ENCODE measurements at regions not wholly inside any gene's neighbourhood (a gene's known extent, or its start where the extent isn't known, plus 50 kb on each side); places are given as distances from the start of the nearest gene placed in this dataset.

DNA sequence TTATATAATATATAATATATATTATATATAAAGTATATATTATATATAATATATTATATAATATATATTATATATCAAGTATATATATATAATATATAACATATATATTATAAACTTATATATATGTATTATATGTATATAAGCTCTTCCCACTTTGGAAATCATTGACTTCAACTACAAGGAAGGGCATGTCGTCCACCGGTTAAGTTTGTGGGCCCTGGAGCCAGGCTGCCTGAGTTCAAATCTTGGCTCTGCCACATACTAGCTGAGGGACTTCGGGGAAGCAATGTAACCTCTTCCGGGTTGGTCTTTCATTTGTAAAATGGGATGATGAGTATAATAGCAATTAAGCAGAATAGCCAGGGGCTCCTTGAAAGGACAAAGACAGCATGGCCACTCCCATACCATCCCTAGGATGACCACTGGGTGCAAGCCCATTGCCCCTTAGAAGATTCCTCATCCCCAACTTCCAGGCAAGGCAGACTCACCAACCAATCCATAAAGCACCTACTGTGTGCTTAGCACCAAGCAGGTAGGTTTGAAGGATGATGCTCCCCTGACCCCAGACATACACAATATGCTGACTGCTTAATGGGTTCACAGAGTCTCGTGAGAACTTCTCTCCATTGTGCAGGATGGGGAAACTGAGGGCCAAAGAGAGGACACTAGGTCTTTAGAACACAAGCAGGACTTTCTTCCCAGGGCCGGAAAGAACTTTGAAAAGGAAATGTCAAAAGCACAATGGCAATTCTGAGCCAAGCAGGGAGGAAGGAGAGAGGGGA, 163.2 kb downstream of the MRPL14 start (continued):
- TF ChIP-seq ZBTB43 (CRISPR knock-in tag; conservative IDR thresholded peaks at IDR 0.05): no peak
- TF ChIP-seq GABPA (IDR thresholded peaks at IDR 0.05; ENCODE audit: low read depth, low read length): no peak
- no peak for TF ChIP-seq GABPA (CRISPR knock-in tag; IDR thresholded peaks at IDR 0.05; ENCODE audit: low read depth)
- no peak for TF ChIP-seq MEIS2 (CRISPR knock-in tag; IDR thresholded peaks at IDR 0.05)
- no peak for TF ChIP-seq AGO2 (optimal IDR thresholded peaks at IDR 0.05; ENCODE audit: low read depth, low read length)

DNA sequence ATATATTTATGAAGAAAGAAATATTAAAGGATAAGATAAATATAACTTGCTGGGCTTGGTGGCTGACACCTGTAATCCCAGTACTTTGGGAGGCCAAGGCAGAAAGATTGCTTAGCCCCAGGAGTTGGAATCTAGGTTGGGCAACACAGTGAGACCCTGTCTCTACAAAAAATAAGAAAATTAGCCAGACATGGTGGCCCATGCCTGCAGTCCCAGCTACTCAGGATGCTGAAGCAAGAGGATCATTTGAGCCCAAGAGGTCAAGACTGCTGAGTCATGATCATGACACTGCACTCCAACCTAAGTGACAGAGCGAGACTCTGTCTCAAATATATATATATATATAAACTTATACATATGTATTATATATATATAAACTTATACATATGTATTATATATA, 164.0 kb downstream of the MRPL14 start:
- no peak overlapping the region for H2AFZ ChIP-seq (ENCODE audit: low read length)
- POLR2A ChIA-PET: no interaction called here
- H3K9ac ChIP-seq (ENCODE audit: insufficient read depth, low read depth, low read length): no peak overlapping the region
- H4K20me1 ChIP-seq (ENCODE audit: insufficient read depth, low read length): no peaks in the 10 kb centered on the region
- H3K36me3 ChIP-seq (replicated peaks in 1 of 2; ENCODE audit: control insufficient read depth in 1 of 2, insufficient read depth in 2 of 2, low read length in 2 of 2): no peaks in the 10 kb centered on the region
- FAIRE-seq (no peak), DNase-seq (ENCODE audit: low spot score) (no peak), ATAC-seq (no peak)
- no peak overlapping the region for H3K4me3 ChIP-seq (replicated peaks in 1 of 3; ENCODE audit: insufficient read depth in 1 of 3, low read depth in 2 of 3, low read length in 3 of 3)
- BruUV-seq (replicated peaks): no TSS peak
- in situ Hi-C loops (cut with HindIII; ENCODE audit: extremely low pct_ligation_motif_present, low pct_unique_long_range_greater_than_20kb) (no loop called here), intact Hi-C loops (cut with micrococcal nuclease; ENCODE audit: unreplicated experiment) (no loop called here)
- no peak overlapping the region for H3K27ac ChIP-seq (ENCODE audit: extremely low read length, insufficient read depth, low read length)
- 38% methylated on average over 1 of the region's 1 CpG for WGBS (ENCODE audit: low lambda C conversion rate)
- CTCF ChIA-PET (ENCODE audit: low intra/inter-chr PET ratio, low total read pairs): no interaction called here
- H3K27me3 ChIP-seq (ENCODE audit: control insufficient read depth in 1 of 2, insufficient read depth in 2 of 2, low read length in 2 of 2): peaks cover 0 to 8% of the 10 kb centered on the region in 2 experiments; a peak in 3 of 5 replicates
- H3K79me2 ChIP-seq (ENCODE audit: insufficient read depth, low read length): no peaks in the 10 kb centered on the region
- no peak overlapping the region for H3K4me2 ChIP-seq (ENCODE audit: low read depth, low read length)
- TF ChIP-seq FOSL2 (CRISPR knock-in tag; IDR thresholded peaks at IDR 0.05) (no peak), HES4 (CRISPR knock-in tag; IDR thresholded peaks at IDR 0.05; ENCODE audit: borderline replicate concordance) (no peak), NFE2 (CRISPR knock-in tag; IDR thresholded peaks at IDR 0.05) (peak; percentile 72; the same call in 1 of the 2 replicates), MAFK (conservative IDR thresholded peaks at IDR 0.05 in 1 of 2, IDR thresholded peaks at IDR 0.05 in 1 of 2; ENCODE audit: low read length in 2 of 2) (peak; percentile 89 to 90), MAFF (IDR thresholded peaks at IDR 0.05; ENCODE audit: low read depth, low read length) (peak; percentile 83), ZNF879 (CRISPR knock-in tag; IDR thresholded peaks at IDR 0.05) (no peak), ZSCAN29 (CRISPR knock-in tag; conservative IDR thresholded peaks at IDR 0.05) (no peak), ZNF768 (CRISPR knock-in tag; IDR thresholded peaks at IDR 0.05) (no peak), NFE2L2 (IDR thresholded peaks at IDR 0.05; ENCODE audit: low read length) (peak; percentile 94), ZNF264 (CRISPR knock-in tag; IDR thresholded peaks at IDR 0.05) (no peak), TOPORS (CRISPR knock-in tag; IDR thresholded peaks at IDR 0.05) (no peak), MAFG (CRISPR knock-in tag; IDR thresholded peaks at IDR 0.05) (peak; percentile 73; the same call in 1 of the 2 replicates)
- no peaks in the 10 kb centered on the region for H3K9me3 ChIP-seq (ENCODE audit: low read length)
- H3K4me1 ChIP-seq (ENCODE audit: insufficient read depth, low read length): peaks cover 32% of the 10 kb centered on the region
